ENCODE measurements at regions not wholly inside any gene's neighbourhood (a gene's known extent, or its start where the extent isn't known, plus 50 kb on each side); places are given as distances from the start of the nearest gene placed in this dataset.
A peak's percentile ranks its signal among the peaks of the same experiment; 100 is the strongest.

DNA sequence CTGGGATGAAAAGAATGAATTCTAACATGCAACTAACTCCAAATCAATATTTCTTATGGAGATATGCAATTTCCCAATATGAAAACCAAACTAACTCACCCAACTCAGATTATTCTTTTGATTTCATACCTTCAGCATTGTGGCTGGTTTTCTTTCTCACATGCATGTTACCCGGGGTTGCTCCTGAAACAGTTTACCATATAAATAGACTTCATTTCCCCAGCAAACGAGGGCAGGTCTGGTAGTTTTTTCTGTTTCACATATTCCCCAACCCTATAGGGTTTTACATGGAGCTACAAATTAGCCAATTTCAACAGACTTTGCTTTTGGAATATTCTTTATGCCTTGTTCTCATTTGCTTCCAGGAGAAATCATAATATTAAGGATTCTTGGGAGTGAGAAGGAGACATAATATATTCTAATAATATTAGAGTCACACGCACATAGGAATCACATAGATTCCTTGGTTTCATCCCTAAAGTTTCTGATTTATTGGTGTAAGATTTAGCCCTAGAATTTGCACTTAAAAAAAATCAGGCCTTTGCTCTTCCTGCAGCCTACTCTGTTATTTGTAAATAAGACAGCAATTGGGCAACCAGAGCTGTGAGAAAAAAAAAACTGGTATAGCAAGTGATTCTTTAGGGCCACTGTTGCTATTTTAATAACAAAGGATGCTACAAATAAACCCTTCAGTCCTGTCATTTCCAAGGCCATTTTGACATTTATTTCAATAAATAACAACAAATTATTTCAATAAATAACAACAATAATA lies 60.3 kb upstream of the FAM20A start:
- TF ChIP-seq, protein P1, sequence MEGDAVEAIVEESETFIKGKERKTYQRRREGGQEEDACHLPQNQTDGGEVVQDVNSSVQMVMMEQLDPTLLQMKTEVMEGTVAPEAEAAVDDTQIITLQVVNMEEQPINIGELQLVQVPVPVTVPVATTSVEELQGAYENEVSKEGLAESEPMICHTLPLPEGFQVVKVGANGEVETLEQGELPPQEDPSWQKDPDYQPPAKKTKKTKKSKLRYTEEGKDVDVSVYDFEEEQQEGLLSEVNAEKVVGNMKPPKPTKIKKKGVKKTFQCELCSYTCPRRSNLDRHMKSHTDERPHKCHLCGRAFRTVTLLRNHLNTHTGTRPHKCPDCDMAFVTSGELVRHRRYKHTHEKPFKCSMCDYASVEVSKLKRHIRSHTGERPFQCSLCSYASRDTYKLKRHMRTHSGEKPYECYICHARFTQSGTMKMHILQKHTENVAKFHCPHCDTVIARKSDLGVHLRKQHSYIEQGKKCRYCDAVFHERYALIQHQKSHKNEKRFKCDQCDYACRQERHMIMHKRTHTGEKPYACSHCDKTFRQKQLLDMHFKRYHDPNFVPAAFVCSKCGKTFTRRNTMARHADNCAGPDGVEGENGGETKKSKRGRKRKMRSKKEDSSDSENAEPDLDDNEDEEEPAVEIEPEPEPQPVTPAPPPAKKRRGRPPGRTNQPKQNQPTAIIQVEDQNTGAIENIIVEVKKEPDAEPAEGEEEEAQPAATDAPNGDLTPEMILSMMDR (IDR thresholded peaks at IDR 0.05; ENCODE audit: low read depth, low read length), result no peak
- no peak for DNase-seq
- Histone ChIP-seq H3K27me3 (peaks cover 9% of the 10 kb centered on the region), H3K4me1 (no peaks in the 10 kb centered on the region), H3K4me3 (ENCODE audit: low read depth, low read length) (no peak overlapping the region), H3K9me3 (no peaks in the 10 kb centered on the region), H3K36me3 (no peaks in the 10 kb centered on the region)

DNA sequence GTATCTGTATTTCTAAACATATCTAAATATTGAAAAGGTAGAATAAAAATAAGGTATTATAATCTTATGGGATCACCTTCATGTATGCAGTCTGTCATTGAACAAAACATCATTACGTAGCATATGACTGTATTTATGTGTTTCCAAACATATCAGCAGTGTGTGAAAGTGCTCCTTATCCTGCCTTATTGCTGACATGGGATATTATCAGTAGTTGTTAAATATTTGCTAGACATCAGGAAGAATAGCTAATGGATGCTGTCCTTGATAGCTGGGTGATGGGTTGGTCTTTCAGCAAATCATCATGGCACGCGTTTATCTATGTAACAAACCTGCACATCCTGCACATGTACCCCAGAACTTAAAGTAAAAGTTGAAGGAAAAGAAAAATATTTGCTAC lies 59.1 kb upstream of the FAM20A start:
- Histone ChIP-seq H3K9me3 (no peaks in the 10 kb centered on the region), H3K36me3 (no peaks in the 10 kb centered on the region), H3K4me1 (no peaks in the 10 kb centered on the region), H3K4me3 (ENCODE audit: low read depth, low read length) (no peak overlapping the region), H3K27me3 (peaks cover 9% of the 10 kb centered on the region)
- no peak for DNase-seq
- TF ChIP-seq, protein P1 (IDR thresholded peaks at IDR 0.05; ENCODE audit: low read depth, low read length), result no peak

GRCh38 chr17:68658999-68659780 lies 58.0 kb upstream of the FAM20A start:
- H3K27me3 ChIP-seq, result peaks cover 7% of the 10 kb centered on the region
- DNase-seq, result no peak
- H3K36me3 ChIP-seq, result no peaks in the 10 kb centered on the region
- H3K4me3 ChIP-seq (ENCODE audit: low read depth, low read length), result no peak overlapping the region
- TF ChIP-seq, protein P1 (IDR thresholded peaks at IDR 0.05; ENCODE audit: low read depth, low read length), result no peak
- H3K4me1 ChIP-seq, result no peaks in the 10 kb centered on the region
- H3K9me3 ChIP-seq, result no peaks in the 10 kb centered on the region

GRCh38 chr17:68657576-68657975 lies 56.4 kb upstream of the FAM20A start:
- Histone ChIP-seq H3K36me3 (no peaks in the 10 kb centered on the region), H3K4me3 (ENCODE audit: low read depth, low read length) (no peak overlapping the region), H3K27me3 (peaks cover 7% of the 10 kb centered on the region), H3K9me3 (no peaks in the 10 kb centered on the region), H3K4me1 (no peaks in the 10 kb centered on the region)
- TF ChIP-seq, protein P1 (IDR thresholded peaks at IDR 0.05; ENCODE audit: low read depth, low read length), result no peak
- DNase-seq, result no peak

GRCh38 chr17:68657166-68657565 lies 56.0 kb upstream of the FAM20A start:
- Histone ChIP-seq H3K36me3 (no peaks in the 10 kb centered on the region), H3K4me3 (ENCODE audit: low read depth, low read length) (no peak overlapping the region), H3K27me3 (peaks cover 7% of the 10 kb centered on the region), H3K9me3 (no peaks in the 10 kb centered on the region), H3K4me1 (no peaks in the 10 kb centered on the region)
- TF ChIP-seq, protein P1 (IDR thresholded peaks at IDR 0.05; ENCODE audit: low read depth, low read length), result no peak
- no peak for DNase-seq

DNA sequence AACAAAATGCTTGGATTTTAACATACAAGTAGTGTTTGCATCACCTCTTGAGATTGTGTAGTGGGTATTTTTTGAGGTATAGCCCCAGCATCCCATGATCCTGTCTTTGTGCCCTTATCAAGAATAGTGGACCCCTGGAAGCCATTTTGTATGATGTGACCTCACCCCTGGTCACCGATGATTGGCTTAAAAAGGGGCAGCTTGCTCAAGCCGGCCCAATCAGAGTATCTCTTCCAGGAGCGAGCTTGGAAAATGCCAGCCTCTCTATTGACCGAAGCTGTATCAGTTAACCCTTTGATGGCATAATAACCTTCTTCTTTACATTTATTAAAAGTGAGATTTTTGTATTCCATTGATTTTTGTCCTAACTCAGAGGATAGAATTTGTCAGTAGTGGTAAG lies 55.5 kb upstream of the FAM20A start:
- Histone ChIP-seq H3K4me1 (no peaks in the 10 kb centered on the region), H3K9me3 (no peaks in the 10 kb centered on the region)
- peak; percentile 8 for DNase-seq

More for the DNA sequence above, 55.5 kb upstream of the FAM20A start:
- peaks cover 7% of the 10 kb centered on the region for H3K27me3 ChIP-seq
- no peaks in the 10 kb centered on the region for H3K36me3 ChIP-seq
- TF ChIP-seq, protein P1 (IDR thresholded peaks at IDR 0.05; ENCODE audit: low read depth, low read length), result no peak
- H3K4me3 ChIP-seq (ENCODE audit: low read depth, low read length), result no peak overlapping the region
